ENCODE measurements at regions not wholly inside any gene's neighbourhood (a gene's known extent, or its start where the extent isn't known, plus 50 kb on each side); places are given as distances from the start of the nearest gene placed in this dataset.

- ChIA-PET CTCF (no interaction called here), POLR2A (no interaction called here)
These were observed 55.4 kb upstream of the RNF180 start for GRCh38 chr5:64110222-64110621.

GRCh38 chr5:64108674-64109073 lies 57.0 kb upstream of the RNF180 start:
- Mint-ChIP-seq H3K4me3 (no peak overlapping the region), H3K4me1 (no peaks in the 10 kb centered on the region), H3K9me3 (peaks cover 8 to 28% (median 14%) of the 10 kb centered on the region in 5 donors), H3K27ac (no peak overlapping the region), H3K27me3 (no peaks in the 10 kb centered on the region), H3K36me3 (no peaks in the 10 kb centered on the region)
- Histone ChIP-seq H3K27me3 (ENCODE audit: insufficient read depth, low read length, poor library complexity, severe bottlenecking) (no peaks in the 10 kb centered on the region), H3K9me3 (ENCODE audit: low read length) (no peaks in the 10 kb centered on the region), H3K27ac (ENCODE audit: low read depth, low read length) (no peak overlapping the region), H3K4me1 (ENCODE audit: insufficient read depth, low read length) (no peaks in the 10 kb centered on the region), H3K36me3 (ENCODE audit: insufficient read depth, low read length) (no peaks in the 10 kb centered on the region), H3K4me3 (ENCODE audit: low read length) (no peak overlapping the region)
- CTCF ChIA-PET = no interaction called here
- DNase-seq = no peak
- POLR2A ChIA-PET = no interaction called here

More at GRCh38 chr5:64110222-64110621, 55.4 kb upstream of the RNF180 start:
- Mint-ChIP-seq H3K27me3 (no peaks in the 10 kb centered on the region), H3K9me3 (peaks cover 6 to 27% (median 11%) of the 10 kb centered on the region in 5 donors), H3K27ac (no peak overlapping the region), H3K4me1 (no peaks in the 10 kb centered on the region), H3K36me3 (no peaks in the 10 kb centered on the region), H3K4me3 (no peak overlapping the region)
- no peaks in the 10 kb centered on the region for H3K9me3 ChIP-seq (ENCODE audit: low read length)
- no peaks in the 10 kb centered on the region for H3K4me1 ChIP-seq (ENCODE audit: insufficient read depth, low read length)
- H3K27ac ChIP-seq (ENCODE audit: low read depth, low read length) = no peak overlapping the region
- DNase-seq = no peak
- H3K36me3 ChIP-seq (ENCODE audit: insufficient read depth, low read length) = no peaks in the 10 kb centered on the region
- no peak overlapping the region for H3K4me3 ChIP-seq (ENCODE audit: low read length)
- no peaks in the 10 kb centered on the region for H3K27me3 ChIP-seq (ENCODE audit: insufficient read depth, low read length, poor library complexity, severe bottlenecking)

- Histone ChIP-seq H3K4me1 (ENCODE audit: insufficient read depth, low read length) (no peaks in the 10 kb centered on the region), H3K9me3 (ENCODE audit: low read length) (no peaks in the 10 kb centered on the region), H3K27me3 (ENCODE audit: insufficient read depth, low read length, poor library complexity, severe bottlenecking) (no peaks in the 10 kb centered on the region), H3K4me3 (ENCODE audit: low read length) (no peak overlapping the region), H3K27ac (ENCODE audit: low read depth, low read length) (no peak overlapping the region), H3K36me3 (ENCODE audit: insufficient read depth, low read length) (no peaks in the 10 kb centered on the region)
- H3K4me1 Mint-ChIP-seq = no peaks in the 10 kb centered on the region
- H3K27ac Mint-ChIP-seq = no peak overlapping the region
- CTCF ChIA-PET = no interaction called here
- H3K27me3 Mint-ChIP-seq = no peaks in the 10 kb centered on the region
- POLR2A ChIA-PET = no interaction called here
- no peak for DNase-seq
- H3K4me3 Mint-ChIP-seq = no peak overlapping the region
- H3K36me3 Mint-ChIP-seq = no peaks in the 10 kb centered on the region
- peaks cover under 1 to 16% (median 3%) of the 10 kb centered on the region in 5 donors for H3K9me3 Mint-ChIP-seq
These were observed 65.4 kb upstream of the RNF180 start for GRCh38 chr5:64100203-64100602.

GRCh38 chr5:64096771-64097170 lies 68.9 kb upstream of the RNF180 start:
- Mint-ChIP-seq H3K27ac (no peak overlapping the region), H3K36me3 (no peaks in the 10 kb centered on the region)
- POLR2A ChIA-PET = no interaction called here

GRCh38 chr5:64077589-64077988 lies 88.1 kb upstream of the RNF180 start:
- ChIA-PET CTCF (no interaction called here), POLR2A (no interaction called here)
- no peaks in the 10 kb centered on the region for H3K27me3 ChIP-seq (ENCODE audit: insufficient read depth, low read length, poor library complexity, severe bottlenecking)
- H3K27ac ChIP-seq (ENCODE audit: low read depth, low read length) = no peak overlapping the region
- H3K4me1 Mint-ChIP-seq = no peaks in the 10 kb centered on the region
- no peak overlapping the region for H3K4me3 Mint-ChIP-seq
- H3K27ac Mint-ChIP-seq = no peak overlapping the region
- H3K9me3 ChIP-seq (ENCODE audit: low read length) = no peaks in the 10 kb centered on the region
- no peaks in the 10 kb centered on the region for H3K4me1 ChIP-seq (ENCODE audit: insufficient read depth, low read length)
- no peaks in the 10 kb centered on the region for H3K36me3 ChIP-seq (ENCODE audit: insufficient read depth, low read length)
- H3K9me3 Mint-ChIP-seq = peaks cover 0 to 12% (median 3%) of the 10 kb centered on the region in 5 donors
- no peaks in the 10 kb centered on the region for H3K27me3 Mint-ChIP-seq
- DNase-seq = no peak
- H3K36me3 Mint-ChIP-seq = no peaks in the 10 kb centered on the region
- no peak overlapping the region for H3K4me3 ChIP-seq (ENCODE audit: low read length)

More at GRCh38 chr5:64096771-64097170, 68.9 kb upstream of the RNF180 start:
- H3K4me1 Mint-ChIP-seq = no peaks in the 10 kb centered on the region
- H3K27me3 Mint-ChIP-seq = no peaks in the 10 kb centered on the region
- H3K27ac ChIP-seq (ENCODE audit: low read depth, low read length) = no peak overlapping the region
- CTCF ChIA-PET = no interaction called here
- no peaks in the 10 kb centered on the region for H3K4me1 ChIP-seq (ENCODE audit: insufficient read depth, low read length)
- no peak overlapping the region for H3K4me3 ChIP-seq (ENCODE audit: low read length)
- no peak for DNase-seq
- H3K9me3 Mint-ChIP-seq = peaks cover 0 to 19% (median 2%) of the 10 kb centered on the region in 5 donors
- H3K4me3 Mint-ChIP-seq = no peak overlapping the region
- H3K36me3 ChIP-seq (ENCODE audit: insufficient read depth, low read length) = no peaks in the 10 kb centered on the region
- H3K9me3 ChIP-seq (ENCODE audit: low read length) = no peaks in the 10 kb centered on the region
- no peaks in the 10 kb centered on the region for H3K27me3 ChIP-seq (ENCODE audit: insufficient read depth, low read length, poor library complexity, severe bottlenecking)

GRCh38 chr5:64074533-64074932 lies 91.1 kb upstream of the RNF180 start:
- no peak overlapping the region for H3K27ac ChIP-seq (ENCODE audit: low read depth, low read length)
- H3K9me3 ChIP-seq (ENCODE audit: low read length) = no peaks in the 10 kb centered on the region
- Mint-ChIP-seq H3K4me3 (no peak overlapping the region), H3K36me3 (no peaks in the 10 kb centered on the region), H3K27me3 (no peaks in the 10 kb centered on the region), H3K9me3 (peaks cover 0 to 7% (median 0%) of the 10 kb centered on the region in 5 donors), H3K4me1 (no peaks in the 10 kb centered on the region), H3K27ac (no peak overlapping the region)
- H3K27me3 ChIP-seq (ENCODE audit: insufficient read depth, low read length, poor library complexity, severe bottlenecking) = no peaks in the 10 kb centered on the region
- CTCF ChIA-PET = no interaction called here
- DNase-seq = no peak
- no peak overlapping the region for H3K4me3 ChIP-seq (ENCODE audit: low read length)
- no peaks in the 10 kb centered on the region for H3K36me3 ChIP-seq (ENCODE audit: insufficient read depth, low read length)
- POLR2A ChIA-PET = no interaction called here
- no peaks in the 10 kb centered on the region for H3K4me1 ChIP-seq (ENCODE audit: insufficient read depth, low read length)

- Mint-ChIP-seq H3K27me3 (peaks cover 0 to 4% of the 10 kb centered on the region in 2 donors), H3K9me3 (peaks cover 0 to 6% (median 3%) of the 10 kb centered on the region in 5 donors), H3K27ac (no peak overlapping the region), H3K4me1 (no peaks in the 10 kb centered on the region), H3K36me3 (no peaks in the 10 kb centered on the region), H3K4me3 (no peak overlapping the region)
- POLR2A ChIA-PET = no interaction called here
- Histone ChIP-seq H3K9me3 (ENCODE audit: low read length) (no peaks in the 10 kb centered on the region), H3K36me3 (ENCODE audit: insufficient read depth, low read length) (no peaks in the 10 kb centered on the region), H3K4me3 (ENCODE audit: low read length) (no peak overlapping the region), H3K4me1 (ENCODE audit: insufficient read depth, low read length) (no peaks in the 10 kb centered on the region), H3K27ac (ENCODE audit: low read depth, low read length) (no peak overlapping the region), H3K27me3 (ENCODE audit: insufficient read depth, low read length, poor library complexity, severe bottlenecking) (no peaks in the 10 kb centered on the region)
- CTCF ChIA-PET = no interaction called here
- no peak for DNase-seq
These were observed 96.2 kb upstream of the RNF180 start for GRCh38 chr5:64069486-64069885.

GRCh38 chr5:64050296-64050695 lies 88.1 kb upstream of the HTR1A start:
- no peak for DNase-seq
- no peaks in the 10 kb centered on the region for H3K4me1 Mint-ChIP-seq
- Histone ChIP-seq H3K4me1 (ENCODE audit: insufficient read depth, low read length) (no peaks in the 10 kb centered on the region), H3K9me3 (ENCODE audit: low read length) (no peaks in the 10 kb centered on the region), H3K27ac (ENCODE audit: low read depth, low read length) (no peak overlapping the region), H3K36me3 (ENCODE audit: insufficient read depth, low read length) (no peaks in the 10 kb centered on the region), H3K4me3 (ENCODE audit: low read length) (no peak overlapping the region), H3K27me3 (ENCODE audit: insufficient read depth, low read length, poor library complexity, severe bottlenecking) (no peaks in the 10 kb centered on the region)
- POLR2A ChIA-PET = no interaction called here
- no peak overlapping the region for H3K27ac Mint-ChIP-seq
- no peaks in the 10 kb centered on the region for H3K36me3 Mint-ChIP-seq
- no peak overlapping the region for H3K4me3 Mint-ChIP-seq
- CTCF ChIA-PET = no interaction called here
- H3K27me3 Mint-ChIP-seq = no peaks in the 10 kb centered on the region
- H3K9me3 Mint-ChIP-seq = peaks cover 2 to 21% (median 6%) of the 10 kb centered on the region in 5 donors

GRCh38 chr5:64040490-64040889 lies 78.2 kb upstream of the HTR1A start:
- CTCF ChIA-PET = interaction anchor here (1.2 kb wide), 1 partner anchor 287 kb away, joined by 3 read pairs; no protein-coding TSS in a partner anchor
- H3K4me3 Mint-ChIP-seq = no peak overlapping the region

More at GRCh38 chr5:64040490-64040889, 78.2 kb upstream of the HTR1A start:
- no peak for DNase-seq
- no peak overlapping the region for H3K27ac ChIP-seq (ENCODE audit: low read depth, low read length)
- H3K4me3 ChIP-seq (ENCODE audit: low read length) = no peak overlapping the region
- H3K36me3 ChIP-seq (ENCODE audit: insufficient read depth, low read length) = no peaks in the 10 kb centered on the region
- Mint-ChIP-seq H3K36me3 (peaks cover 0 to 2% (median 0%) of the 10 kb centered on the region in 3 donors), H3K27ac (no peak overlapping the region), H3K27me3 (no peaks in the 10 kb centered on the region), H3K9me3 (peaks cover 5 to 29% (median 14%) of the 10 kb centered on the region in 5 donors), H3K4me1 (no peaks in the 10 kb centered on the region)
- no peaks in the 10 kb centered on the region for H3K4me1 ChIP-seq (ENCODE audit: insufficient read depth, low read length)
- H3K9me3 ChIP-seq (ENCODE audit: low read length) = no peaks in the 10 kb centered on the region
- H3K27me3 ChIP-seq (ENCODE audit: insufficient read depth, low read length, poor library complexity, severe bottlenecking) = no peaks in the 10 kb centered on the region
- POLR2A ChIA-PET = no interaction called here

Data from CD8-positive, alpha-beta memory T cell (primary cell).